ENCODE measurements at regions not wholly inside any gene's neighbourhood (a gene's known extent, or its start where the extent isn't known, plus 50 kb on each side); places are given as distances from the start of the nearest gene placed in this dataset.
"Not testable (repeated sequence)": the region's sequence is repeated elsewhere in the genome, so short reads cannot be mapped to it uniquely, and the experiment has no call there.

DNA sequence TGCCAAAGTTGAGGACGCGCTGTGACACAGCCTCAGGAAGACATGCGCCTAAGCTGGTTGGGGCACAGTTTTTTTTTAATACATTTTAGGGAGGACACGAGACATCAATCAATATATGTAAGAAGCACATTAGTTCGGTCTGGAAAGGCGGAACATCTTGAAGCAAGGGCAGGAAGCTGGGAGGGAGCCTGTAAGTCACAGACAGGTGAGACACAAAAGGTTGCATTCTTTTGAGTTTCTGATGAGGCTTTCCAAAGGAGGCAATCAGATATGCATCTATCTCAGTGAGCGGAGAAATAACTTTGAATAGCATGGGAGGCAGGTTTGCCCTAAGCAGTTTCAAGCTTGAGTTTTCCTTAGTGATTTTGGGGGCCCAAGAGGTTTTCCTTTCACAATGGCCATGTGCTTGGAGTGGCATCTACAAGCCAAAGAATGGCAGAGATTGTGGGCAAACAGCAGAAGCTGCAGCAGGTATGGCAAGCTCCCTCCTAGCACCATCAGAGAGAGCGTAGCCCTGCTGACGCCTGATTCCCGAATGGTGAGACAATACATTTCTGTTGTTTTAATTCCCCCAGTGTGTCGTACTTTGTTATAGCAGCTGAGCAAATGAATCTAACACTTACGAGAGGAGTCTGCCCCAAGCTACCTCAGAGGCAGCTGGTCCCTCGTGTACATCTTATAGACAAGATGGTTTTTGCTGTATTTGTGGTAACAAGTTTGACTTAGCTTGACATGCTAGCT lies 99.5 kb upstream of the TMTC4 start:
- no peak for DNase-seq (ENCODE audit: low spot score)

DNA sequence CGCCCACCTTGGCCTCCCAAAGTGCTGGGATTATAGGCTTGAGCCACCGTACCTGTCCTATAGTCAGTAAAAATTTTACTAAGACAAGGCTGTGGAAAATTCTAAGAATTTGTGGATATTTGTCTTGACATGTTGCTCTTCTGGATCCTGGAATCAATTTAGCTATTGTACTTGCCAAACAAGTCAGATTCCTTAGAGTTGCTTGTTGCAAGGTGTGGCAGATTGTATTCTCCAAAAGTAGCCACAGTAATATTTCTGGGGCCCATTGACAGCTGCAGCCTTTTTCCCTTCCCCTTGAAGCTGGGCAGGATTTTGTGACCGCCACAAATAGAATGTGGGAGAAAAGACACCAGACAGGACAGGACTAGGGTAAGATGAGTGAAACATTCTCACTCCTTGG lies 98.8 kb upstream of the TMTC4 start:
- DNase-seq (ENCODE audit: low spot score) = no peak

GRCh38 chr13:100767192-100767591 lies 92.6 kb upstream of the TMTC4 start:
- DNase-seq (ENCODE audit: low spot score) = no peak

- not testable (repeated sequence) for DNase-seq (ENCODE audit: low spot score)
These were observed 92.0 kb upstream of the TMTC4 start for GRCh38 chr13:100766570-100766969.

GRCh38 chr13:100764937-100765336 lies 90.3 kb upstream of the TMTC4 start:
- DNase-seq (ENCODE audit: low spot score) = no peak

- not testable (repeated sequence) for DNase-seq (ENCODE audit: low spot score)
These were observed 87.5 kb upstream of the TMTC4 start for GRCh38 chr13:100762126-100762525.

DNA sequence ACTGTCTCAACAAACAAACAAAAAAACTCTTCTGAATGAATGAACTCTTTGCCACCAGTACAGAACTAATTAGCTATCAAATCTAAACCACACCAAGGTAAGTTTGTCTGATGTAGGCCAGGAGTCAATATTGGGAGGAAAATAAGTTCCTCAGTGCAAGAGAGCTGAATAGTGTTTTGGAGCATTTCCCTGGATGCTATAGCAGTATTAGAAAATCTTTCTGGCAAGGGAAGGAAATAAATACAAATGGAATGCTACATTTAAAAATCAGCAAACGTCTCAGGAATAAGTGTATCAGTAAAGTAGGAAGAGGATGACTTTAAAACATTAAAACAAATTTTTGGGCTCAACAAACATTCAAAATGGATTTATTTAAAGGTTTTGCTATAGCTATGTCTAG lies 81.3 kb upstream of the TMTC4 start:
- no peak for DNase-seq (ENCODE audit: low spot score)

GRCh38 chr13:100754459-100754858 lies 79.9 kb upstream of the TMTC4 start:
- no peak for DNase-seq (ENCODE audit: low spot score)

- no peak for DNase-seq (ENCODE audit: low spot score)
These were observed 78.8 kb upstream of the TMTC4 start for GRCh38 chr13:100753376-100753775.

DNA sequence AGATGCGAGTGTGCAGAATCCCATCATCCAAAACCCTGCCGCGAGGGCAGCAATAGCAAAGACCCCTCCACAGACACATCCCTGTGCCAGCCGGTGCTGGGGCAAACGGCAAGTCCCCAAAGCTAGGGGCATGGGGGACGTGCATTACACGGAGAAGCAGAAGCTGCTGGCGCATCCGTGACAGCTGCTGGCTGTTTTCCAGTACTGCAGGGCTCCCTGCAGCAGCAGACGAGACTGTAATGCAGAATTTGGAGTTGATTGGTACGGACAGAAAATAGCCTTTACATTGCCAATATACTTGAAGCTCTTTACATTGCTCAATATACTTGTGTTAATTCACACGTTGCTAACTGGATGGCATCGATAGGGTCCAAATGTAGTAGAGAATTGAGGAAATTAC lies 77.2 kb upstream of the TMTC4 start:
- DNase-seq (ENCODE audit: low spot score) = no peak

GRCh38 chr13:100746953-100747683 lies 72.5 kb upstream of the TMTC4 start:
- DNase-seq (ENCODE audit: low spot score) = no peak

GRCh38 chr13:100738176-100738855 lies 63.7 kb upstream of the TMTC4 start:
- no peak for DNase-seq (ENCODE audit: low spot score)

DNA sequence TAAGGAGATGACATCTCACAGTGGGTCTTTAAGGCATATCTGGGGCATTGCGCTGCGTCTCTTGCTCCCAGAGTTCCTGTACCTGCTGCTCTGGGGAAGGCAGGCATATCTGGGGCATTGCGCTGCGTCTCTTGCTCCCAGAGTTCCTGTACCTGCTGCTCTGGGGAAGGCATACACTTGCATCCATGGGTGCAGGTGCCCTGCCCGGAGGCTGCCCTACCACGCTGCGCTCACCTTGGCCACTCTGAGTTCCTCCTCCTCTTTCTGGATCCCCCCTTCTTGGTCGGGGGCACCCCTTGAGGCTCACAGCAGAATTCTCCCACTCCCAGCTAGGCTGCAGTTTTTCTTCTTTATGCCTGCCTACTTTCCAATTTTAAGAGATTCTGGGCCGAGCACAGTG lies 60.9 kb upstream of the TMTC4 start:
- no peak for DNase-seq (ENCODE audit: low spot score)

- peak; percentile 11 for DNase-seq (ENCODE audit: low spot score)
These were observed 59.7 kb upstream of the TMTC4 start for GRCh38 chr13:100734194-100734720.

DNA sequence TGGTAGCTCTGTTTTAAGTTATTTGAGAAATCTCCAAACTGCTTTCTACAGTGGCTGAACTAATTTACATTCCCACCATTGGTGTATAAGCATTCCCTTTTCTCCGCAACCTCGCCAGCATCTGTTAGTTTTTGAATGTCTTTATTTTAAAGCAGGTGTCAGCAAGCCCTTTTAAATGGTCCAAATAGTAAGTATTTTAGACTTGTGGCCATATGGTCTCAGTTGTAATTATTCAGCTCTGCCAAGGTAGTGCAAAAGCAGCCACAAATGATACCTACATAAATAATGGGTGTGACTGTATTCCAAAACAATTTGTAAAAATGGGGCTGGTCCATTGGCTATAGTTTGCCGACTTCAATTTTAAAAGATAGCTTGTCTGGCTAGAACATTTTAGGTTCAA lies 58.7 kb upstream of the TMTC4 start:
- no peak for DNase-seq (ENCODE audit: low spot score)

- DNase-seq (ENCODE audit: low spot score) = no peak
These were observed 53.6 kb upstream of the TMTC4 start for GRCh38 chr13:100728201-100728600.

- DNase-seq (ENCODE audit: low spot score) = no peak
These were observed 50.9 kb upstream of the TMTC4 start for GRCh38 chr13:100725472-100725871.

- no peak for DNase-seq (ENCODE audit: low spot score)
These were observed 50.0 kb upstream of the TMTC4 start for GRCh38 chr13:100724568-100724967.

All from HT-29 (cell line).